Hematopoietic multipotent progenitor cell (in vitro differentiated cells): ENCODE measurements at regions not wholly inside any gene's neighbourhood (a gene's known extent, or its start where the extent isn't known, plus 50 kb on each side); places are given as distances from the start of the nearest gene placed in this dataset.

Experiments
- DNase-seq, 3 donors: peaks; one replicate each; pipeline ENCODE4 v3.0.0-alpha.2; 2011 to 2015; ENCODE audit warnings: low read depth in 2 of 3, low spot score in 2 of 3

GRCh38 chr6:37104824-37105147 lies 65.2 kb upstream of the PIM1 start:
- DNase-seq: no peak

GRCh38 chr6:37105148-37106050 lies 64.6 kb upstream of the PIM1 start:
- DNase-seq: no peak

DNA sequence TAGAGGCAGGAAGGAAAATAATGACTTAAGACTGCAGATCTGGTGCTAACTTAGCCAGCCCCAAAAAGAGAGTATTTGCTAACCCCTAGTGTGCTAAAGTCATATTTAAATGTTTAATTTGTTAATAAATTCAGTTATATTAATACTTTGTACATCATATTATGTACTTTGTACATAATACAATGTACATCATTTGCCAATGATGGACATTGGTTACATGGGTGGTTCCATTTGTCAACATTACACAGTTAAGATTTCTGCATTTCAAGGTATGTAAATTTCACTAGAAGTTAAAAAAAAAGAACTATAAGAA lies 63.9 kb upstream of the PIM1 start:
- no peak for DNase-seq

GRCh38 chr6:37106554-37106953 lies 63.4 kb upstream of the PIM1 start:
- DNase-seq: no peak

- no peak for DNase-seq
Measured at GRCh38 chr6:37106982-37107491, 62.9 kb upstream of the PIM1 start.

GRCh38 chr6:37109714-37110499 lies 60.0 kb upstream of the PIM1 start:
- no peak for DNase-seq

- no peak for DNase-seq
Measured at GRCh38 chr6:37110500-37111461, 59.2 kb upstream of the PIM1 start.

- no peak for DNase-seq
Measured at GRCh38 chr6:37113976-37114375, 56.0 kb upstream of the PIM1 start.

DNA sequence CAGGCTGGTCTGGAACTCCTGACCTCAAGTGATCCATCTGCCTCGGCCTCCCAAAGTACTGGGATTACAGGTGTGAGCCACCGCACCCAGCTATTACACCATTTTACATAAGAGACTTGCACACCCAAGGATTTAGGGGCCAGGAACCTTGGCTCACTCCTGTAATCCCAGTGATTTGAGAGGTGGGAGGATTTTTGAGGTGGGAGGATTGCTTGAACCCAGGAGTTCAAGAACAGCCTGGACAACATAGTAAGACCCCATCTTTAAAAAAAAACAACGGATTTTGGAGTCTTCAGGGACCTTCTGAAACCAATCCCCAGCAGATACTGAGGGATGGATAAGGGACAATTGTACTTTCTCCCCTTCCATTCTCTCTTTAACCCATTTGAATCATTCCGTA lies 55.3 kb upstream of the PIM1 start:
- DNase-seq: no peak

GRCh38 chr6:37115236-37115895 lies 54.6 kb upstream of the PIM1 start:
- DNase-seq: no peak

- DNase-seq: no peak
Measured at GRCh38 chr6:37116326-37116725, 53.6 kb upstream of the PIM1 start.

GRCh38 chr6:37119387-37119886 lies 50.5 kb upstream of the PIM1 start:
- no peak for DNase-seq
